ENCODE measurements at regions not wholly inside any gene's neighbourhood (a gene's known extent, or its start where the extent isn't known, plus 50 kb on each side); places are given as distances from the start of the nearest gene placed in this dataset.

DNA sequence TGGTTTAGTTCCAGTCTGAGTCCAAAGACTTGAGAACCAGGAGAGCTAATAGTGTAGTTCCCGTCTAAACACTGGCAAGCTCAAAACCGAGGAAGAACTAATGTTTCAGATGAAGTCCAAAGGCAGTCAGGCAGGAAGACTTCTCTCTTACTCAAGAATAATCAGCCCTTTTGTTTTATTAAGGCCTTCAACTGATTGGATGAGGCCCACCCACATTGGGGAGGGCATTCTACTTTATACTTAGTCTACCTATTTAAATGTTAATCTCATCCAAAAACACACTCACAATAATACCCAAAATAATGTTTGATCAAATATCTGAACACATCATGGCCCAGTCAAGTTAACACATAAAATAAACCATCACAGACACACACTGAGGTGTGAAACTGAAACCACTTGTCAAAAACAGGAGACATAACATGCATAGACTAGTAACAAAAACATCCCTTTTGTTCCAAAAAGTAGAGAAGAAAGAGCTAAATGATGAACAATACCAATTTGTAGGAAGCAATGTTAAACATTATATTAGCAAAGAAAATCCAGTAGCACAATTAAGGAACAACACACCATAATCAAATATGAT is 50.2 kb upstream of the SENP6 start (continued):
- TF ChIP-seq, protein P1, sequence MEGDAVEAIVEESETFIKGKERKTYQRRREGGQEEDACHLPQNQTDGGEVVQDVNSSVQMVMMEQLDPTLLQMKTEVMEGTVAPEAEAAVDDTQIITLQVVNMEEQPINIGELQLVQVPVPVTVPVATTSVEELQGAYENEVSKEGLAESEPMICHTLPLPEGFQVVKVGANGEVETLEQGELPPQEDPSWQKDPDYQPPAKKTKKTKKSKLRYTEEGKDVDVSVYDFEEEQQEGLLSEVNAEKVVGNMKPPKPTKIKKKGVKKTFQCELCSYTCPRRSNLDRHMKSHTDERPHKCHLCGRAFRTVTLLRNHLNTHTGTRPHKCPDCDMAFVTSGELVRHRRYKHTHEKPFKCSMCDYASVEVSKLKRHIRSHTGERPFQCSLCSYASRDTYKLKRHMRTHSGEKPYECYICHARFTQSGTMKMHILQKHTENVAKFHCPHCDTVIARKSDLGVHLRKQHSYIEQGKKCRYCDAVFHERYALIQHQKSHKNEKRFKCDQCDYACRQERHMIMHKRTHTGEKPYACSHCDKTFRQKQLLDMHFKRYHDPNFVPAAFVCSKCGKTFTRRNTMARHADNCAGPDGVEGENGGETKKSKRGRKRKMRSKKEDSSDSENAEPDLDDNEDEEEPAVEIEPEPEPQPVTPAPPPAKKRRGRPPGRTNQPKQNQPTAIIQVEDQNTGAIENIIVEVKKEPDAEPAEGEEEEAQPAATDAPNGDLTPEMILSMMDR (IDR thresholded peaks at IDR 0.05; ENCODE audit: low read depth, low read length, missing input control), result no peak
- TF ChIP-seq GABPA (IDR thresholded peaks at IDR 0.05 in 1 of 2, conservative IDR thresholded peaks at IDR 0.05 in 1 of 2), result no peak
- TF ChIP-seq FOXA1 (IDR thresholded peaks at IDR 0.05), result no peak
- TF ChIP-seq SP1 (IDR thresholded peaks at IDR 0.05), result no peak
